ENCODE measurements at regions not wholly inside any gene's neighbourhood (a gene's known extent, or its start where the extent isn't known, plus 50 kb on each side); places are given as distances from the start of the nearest gene placed in this dataset.
"Not testable (repeated sequence)": the region's sequence is repeated elsewhere in the genome, so short reads cannot be mapped to it uniquely, and the experiment has no call there.

GRCh38 chr2:226554701-226555100 is 244.9 kb downstream of the IRS1 start:
- Histone ChIP-seq H3K27me3 (ENCODE audit: control insufficient read depth, insufficient read depth, low read length) (no peaks in the 10 kb centered on the region), H3K4me3 (ENCODE audit: insufficient read depth, low read depth, low read length) (no peak overlapping the region), H3K36me3 (replicated peaks; ENCODE audit: control insufficient read depth, insufficient read depth, low read length) (no peaks in the 10 kb centered on the region)
- no peak for DNase-seq

DNA sequence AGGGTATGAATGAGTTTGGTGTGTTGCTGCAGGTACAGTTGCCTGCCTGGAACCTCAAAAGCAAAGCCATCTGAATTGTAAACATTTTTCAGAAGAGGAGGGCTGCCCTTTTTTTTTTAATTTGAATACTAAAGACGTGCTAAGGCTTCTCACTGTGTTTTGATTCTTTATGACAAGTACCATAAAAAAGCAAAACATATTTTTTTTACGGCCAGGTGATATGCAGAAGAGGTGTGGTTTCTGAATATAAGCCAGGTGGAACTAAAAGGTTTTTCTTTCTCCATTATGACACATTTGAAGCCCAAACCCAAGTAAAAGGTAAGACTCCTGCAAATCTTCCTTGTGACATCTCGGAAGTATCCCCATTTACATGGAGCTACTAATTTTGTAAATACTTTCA is 246.3 kb downstream of the IRS1 start:
- Histone ChIP-seq H3K36me3 (replicated peaks; ENCODE audit: control insufficient read depth, insufficient read depth, low read length) (no peaks in the 10 kb centered on the region), H3K4me3 (ENCODE audit: insufficient read depth, low read depth, low read length) (no peak overlapping the region), H3K27me3 (ENCODE audit: control insufficient read depth, insufficient read depth, low read length) (no peaks in the 10 kb centered on the region)
- DNase-seq: no peak

- no peaks in the 10 kb centered on the region for H3K27me3 ChIP-seq (ENCODE audit: control insufficient read depth, insufficient read depth, low read length)
- DNase-seq: no peak
- no peak overlapping the region for H3K4me3 ChIP-seq (ENCODE audit: insufficient read depth, low read depth, low read length)
- no peaks in the 10 kb centered on the region for H3K36me3 ChIP-seq (replicated peaks; ENCODE audit: control insufficient read depth, insufficient read depth, low read length)
Observed at GRCh38 chr2:226552571-226553285, 246.9 kb downstream of the IRS1 start.

- Histone ChIP-seq H3K4me3 (ENCODE audit: insufficient read depth, low read depth, low read length) (no peak overlapping the region), H3K27me3 (ENCODE audit: control insufficient read depth, insufficient read depth, low read length) (no peaks in the 10 kb centered on the region), H3K36me3 (replicated peaks; ENCODE audit: control insufficient read depth, insufficient read depth, low read length) (no peaks in the 10 kb centered on the region)
- DNase-seq: no peak
Observed at GRCh38 chr2:226551522-226552250, 247.9 kb downstream of the IRS1 start.

DNA sequence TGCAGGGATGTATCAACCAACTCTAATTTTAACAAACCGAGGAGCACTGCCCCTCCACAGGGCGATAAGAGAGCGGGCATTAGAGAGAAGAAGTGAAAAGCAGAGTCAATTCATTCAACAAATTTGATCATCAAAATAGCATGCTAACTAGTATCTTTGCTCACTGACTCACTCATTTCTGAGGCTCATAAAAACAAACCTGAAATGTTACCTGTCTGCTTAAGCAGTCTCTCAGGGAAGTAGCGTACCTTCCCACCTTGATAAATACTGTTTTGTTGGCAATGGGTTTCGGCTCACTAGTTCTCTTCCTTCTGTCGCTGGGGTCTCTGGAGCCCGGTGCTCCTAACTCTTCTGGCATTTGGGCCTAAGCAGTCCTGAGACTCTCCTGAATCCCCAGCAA is 248.8 kb downstream of the IRS1 start:
- Histone ChIP-seq H3K4me3 (ENCODE audit: insufficient read depth, low read depth, low read length) (no peak overlapping the region), H3K27me3 (ENCODE audit: control insufficient read depth, insufficient read depth, low read length) (no peaks in the 10 kb centered on the region), H3K36me3 (replicated peaks; ENCODE audit: control insufficient read depth, insufficient read depth, low read length) (no peaks in the 10 kb centered on the region)
- no peak for DNase-seq

GRCh38 chr2:226548732-226549131 is 250.9 kb downstream of the IRS1 start:
- Histone ChIP-seq H3K36me3 (replicated peaks; ENCODE audit: control insufficient read depth, insufficient read depth, low read length) (no peaks in the 10 kb centered on the region), H3K4me3 (ENCODE audit: insufficient read depth, low read depth, low read length) (no peak overlapping the region), H3K27me3 (ENCODE audit: control insufficient read depth, insufficient read depth, low read length) (no peaks in the 10 kb centered on the region)
- DNase-seq: no peak

- no peaks in the 10 kb centered on the region for H3K36me3 ChIP-seq (replicated peaks; ENCODE audit: control insufficient read depth, insufficient read depth, low read length)
- DNase-seq: no peak
- no peaks in the 10 kb centered on the region for H3K27me3 ChIP-seq (ENCODE audit: control insufficient read depth, insufficient read depth, low read length)
- no peak overlapping the region for H3K4me3 ChIP-seq (ENCODE audit: insufficient read depth, low read depth, low read length)
Observed at GRCh38 chr2:226544596-226545210, 254.9 kb downstream of the IRS1 start.

GRCh38 chr2:226540204-226540994 is 259.2 kb downstream of the IRS1 start:
- no peak for DNase-seq
- no peaks in the 10 kb centered on the region for H3K36me3 ChIP-seq (replicated peaks; ENCODE audit: control insufficient read depth, insufficient read depth, low read length)
- no peaks in the 10 kb centered on the region for H3K27me3 ChIP-seq (ENCODE audit: control insufficient read depth, insufficient read depth, low read length)
- H3K4me3 ChIP-seq (ENCODE audit: insufficient read depth, low read depth, low read length): no peak overlapping the region

DNA sequence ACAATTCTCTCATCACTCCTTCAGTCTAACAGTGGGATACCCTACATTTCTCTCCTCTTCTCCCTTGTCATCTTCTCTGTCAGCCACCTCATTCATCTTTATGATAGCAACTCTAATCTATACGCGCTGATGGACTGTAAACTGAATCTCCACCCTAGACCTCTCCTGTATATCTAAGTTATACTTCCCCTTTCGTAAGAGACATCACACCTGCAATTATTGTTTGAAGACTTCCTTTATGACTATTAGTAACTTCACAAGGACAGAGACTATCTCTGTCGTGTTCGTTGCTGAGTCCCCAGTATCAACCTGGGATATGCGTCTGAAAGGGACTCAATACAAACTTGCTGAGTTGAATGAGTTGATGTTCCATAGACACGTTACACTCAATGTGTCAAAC is 263.2 kb downstream of the IRS1 start:
- H3K36me3 ChIP-seq (replicated peaks; ENCODE audit: control insufficient read depth, insufficient read depth, low read length): no peaks in the 10 kb centered on the region
- H3K27me3 ChIP-seq (ENCODE audit: control insufficient read depth, insufficient read depth, low read length): no peaks in the 10 kb centered on the region
- no peak overlapping the region for H3K4me3 ChIP-seq (ENCODE audit: insufficient read depth, low read depth, low read length)
- no peak for DNase-seq

GRCh38 chr2:226532976-226533375 is 266.6 kb downstream of the IRS1 start:
- not testable (repeated sequence) for DNase-seq; H3K4me3 ChIP-seq (ENCODE audit: insufficient read depth, low read depth, low read length)

GRCh38 chr2:226531061-226531810 is 268.4 kb downstream of the IRS1 start:
- no peaks in the 10 kb centered on the region for H3K36me3 ChIP-seq (replicated peaks; ENCODE audit: control insufficient read depth, insufficient read depth, low read length)

More at GRCh38 chr2:226532976-226533375, 266.6 kb downstream of the IRS1 start:
- not testable (repeated sequence) for H3K27me3 ChIP-seq (ENCODE audit: control insufficient read depth, insufficient read depth, low read length); H3K36me3 ChIP-seq (replicated peaks; ENCODE audit: control insufficient read depth, insufficient read depth, low read length)

GRCh38 chr2:226529556-226529955 is 270.1 kb downstream of the IRS1 start:
- no peak overlapping the region for H3K4me3 ChIP-seq (ENCODE audit: insufficient read depth, low read depth, low read length)
- H3K36me3 ChIP-seq (replicated peaks; ENCODE audit: control insufficient read depth, insufficient read depth, low read length): no peaks in the 10 kb centered on the region
- H3K27me3 ChIP-seq (ENCODE audit: control insufficient read depth, insufficient read depth, low read length): no peaks in the 10 kb centered on the region
- no peak for DNase-seq

More at GRCh38 chr2:226531061-226531810, 268.4 kb downstream of the IRS1 start:
- no peaks in the 10 kb centered on the region for H3K27me3 ChIP-seq (ENCODE audit: control insufficient read depth, insufficient read depth, low read length)
- no peak for DNase-seq
- H3K4me3 ChIP-seq (ENCODE audit: insufficient read depth, low read depth, low read length): no peak overlapping the region

GRCh38 chr2:226526716-226527115 is 272.9 kb downstream of the IRS1 start:
- no peak for DNase-seq
- H3K36me3 ChIP-seq (replicated peaks; ENCODE audit: control insufficient read depth, insufficient read depth, low read length): no peaks in the 10 kb centered on the region
- no peak overlapping the region for H3K4me3 ChIP-seq (ENCODE audit: insufficient read depth, low read depth, low read length)
- no peaks in the 10 kb centered on the region for H3K27me3 ChIP-seq (ENCODE audit: control insufficient read depth, insufficient read depth, low read length)

- DNase-seq: no peak
- Histone ChIP-seq H3K36me3 (replicated peaks; ENCODE audit: control insufficient read depth, insufficient read depth, low read length) (no peaks in the 10 kb centered on the region), H3K27me3 (ENCODE audit: control insufficient read depth, insufficient read depth, low read length) (no peaks in the 10 kb centered on the region), H3K4me3 (ENCODE audit: insufficient read depth, low read depth, low read length) (no peak overlapping the region)
Observed at GRCh38 chr2:226524381-226524843, 275.2 kb downstream of the IRS1 start.
